ENCODE measurements at regions not wholly inside any gene's neighbourhood (a gene's known extent, or its start where the extent isn't known, plus 50 kb on each side); places are given as distances from the start of the nearest gene placed in this dataset.

DNA sequence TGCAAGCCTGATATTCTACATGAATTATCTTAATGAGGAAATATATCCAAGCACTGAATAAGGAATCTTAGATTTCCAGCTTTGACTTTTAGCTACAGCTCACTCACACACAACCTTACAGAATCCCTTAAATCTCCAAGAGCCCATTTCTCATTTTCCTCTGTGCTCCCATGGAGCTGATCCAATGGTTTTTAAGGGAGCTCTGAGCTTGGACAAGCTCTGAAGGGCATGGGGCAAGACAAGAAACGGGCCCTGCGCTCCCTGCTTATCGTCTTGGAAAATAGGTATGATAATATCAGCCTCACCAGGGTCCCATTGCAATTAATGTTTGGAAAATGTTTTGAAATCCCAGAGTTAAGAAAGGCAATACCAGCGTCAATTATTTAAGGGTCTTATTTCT is 1021.7 kb downstream of the NR2F1-AS1 start:
- no peak for DNase-seq (ENCODE audit: low read depth, low spot score)
- ChIA-PET CTCF (no interaction called here), POLR2A (no interaction called here)
- H3K4me3 ChIP-seq (ENCODE audit: low read depth, low read length): no peak overlapping the region
- TF ChIP-seq, protein P1, sequence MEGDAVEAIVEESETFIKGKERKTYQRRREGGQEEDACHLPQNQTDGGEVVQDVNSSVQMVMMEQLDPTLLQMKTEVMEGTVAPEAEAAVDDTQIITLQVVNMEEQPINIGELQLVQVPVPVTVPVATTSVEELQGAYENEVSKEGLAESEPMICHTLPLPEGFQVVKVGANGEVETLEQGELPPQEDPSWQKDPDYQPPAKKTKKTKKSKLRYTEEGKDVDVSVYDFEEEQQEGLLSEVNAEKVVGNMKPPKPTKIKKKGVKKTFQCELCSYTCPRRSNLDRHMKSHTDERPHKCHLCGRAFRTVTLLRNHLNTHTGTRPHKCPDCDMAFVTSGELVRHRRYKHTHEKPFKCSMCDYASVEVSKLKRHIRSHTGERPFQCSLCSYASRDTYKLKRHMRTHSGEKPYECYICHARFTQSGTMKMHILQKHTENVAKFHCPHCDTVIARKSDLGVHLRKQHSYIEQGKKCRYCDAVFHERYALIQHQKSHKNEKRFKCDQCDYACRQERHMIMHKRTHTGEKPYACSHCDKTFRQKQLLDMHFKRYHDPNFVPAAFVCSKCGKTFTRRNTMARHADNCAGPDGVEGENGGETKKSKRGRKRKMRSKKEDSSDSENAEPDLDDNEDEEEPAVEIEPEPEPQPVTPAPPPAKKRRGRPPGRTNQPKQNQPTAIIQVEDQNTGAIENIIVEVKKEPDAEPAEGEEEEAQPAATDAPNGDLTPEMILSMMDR (IDR thresholded peaks at IDR 0.05; ENCODE audit: insufficient read depth, low read length, missing control alignments): no peak

DNA sequence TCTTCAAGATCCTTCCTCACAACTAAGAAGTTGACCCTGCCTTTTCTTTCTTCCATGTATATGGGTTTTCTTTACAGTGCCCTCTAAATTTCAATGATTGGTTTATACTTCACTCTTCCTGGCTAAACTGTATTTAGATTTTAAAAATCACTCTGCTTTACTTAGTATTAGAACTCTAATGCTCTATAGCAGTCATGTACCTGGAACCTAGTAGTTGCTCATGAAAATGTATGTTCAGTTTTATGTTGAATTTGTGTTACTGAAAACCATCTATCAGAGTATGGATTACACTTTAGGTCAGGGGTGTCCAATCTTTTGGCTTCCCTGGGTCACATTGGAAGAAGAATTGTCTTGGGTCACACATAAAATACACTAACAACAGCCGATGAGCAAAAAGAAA is 1024.3 kb downstream of the NR2F1-AS1 start:
- TF ChIP-seq, protein P1 (IDR thresholded peaks at IDR 0.05; ENCODE audit: insufficient read depth, low read length, missing control alignments): no peak
- H3K4me3 ChIP-seq (ENCODE audit: low read depth, low read length): no peak overlapping the region
- CTCF ChIA-PET: no interaction called here
- DNase-seq (ENCODE audit: low read depth, low spot score): no peak
- POLR2A ChIA-PET: no interaction called here

DNA sequence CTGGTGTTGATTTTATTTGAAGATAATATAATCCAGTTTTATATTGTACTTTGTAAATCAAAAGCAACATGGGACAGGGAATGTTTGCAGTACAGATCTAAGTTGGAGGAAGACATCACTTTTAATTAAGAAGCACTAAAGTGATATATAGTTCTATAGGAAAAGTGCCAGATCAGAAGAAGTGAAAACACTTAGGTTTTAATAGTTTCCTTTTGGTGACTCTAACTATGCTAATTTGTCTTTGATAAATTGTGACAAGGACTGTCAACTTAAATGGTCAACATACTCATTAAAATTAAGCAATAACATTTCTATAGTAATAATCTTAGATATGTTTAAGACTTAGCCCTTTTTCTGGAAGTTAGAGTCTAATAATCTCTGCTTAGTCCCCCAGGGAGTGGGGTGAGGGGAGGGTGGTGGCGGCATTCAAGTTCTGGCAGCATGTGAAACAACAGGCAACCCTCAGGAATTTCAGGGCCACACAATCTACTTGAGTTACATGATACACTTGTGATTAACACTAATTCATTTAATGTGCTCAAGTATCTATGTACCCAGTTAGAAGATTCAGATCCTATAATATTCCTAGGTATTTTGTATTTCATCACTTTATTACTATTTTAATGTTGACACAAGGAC is 1026.5 kb downstream of the NR2F1-AS1 start:
- CTCF ChIA-PET: no interaction called here
- POLR2A ChIA-PET: no interaction called here
- H3K4me3 ChIP-seq (ENCODE audit: low read depth, low read length): no peak overlapping the region

DNA sequence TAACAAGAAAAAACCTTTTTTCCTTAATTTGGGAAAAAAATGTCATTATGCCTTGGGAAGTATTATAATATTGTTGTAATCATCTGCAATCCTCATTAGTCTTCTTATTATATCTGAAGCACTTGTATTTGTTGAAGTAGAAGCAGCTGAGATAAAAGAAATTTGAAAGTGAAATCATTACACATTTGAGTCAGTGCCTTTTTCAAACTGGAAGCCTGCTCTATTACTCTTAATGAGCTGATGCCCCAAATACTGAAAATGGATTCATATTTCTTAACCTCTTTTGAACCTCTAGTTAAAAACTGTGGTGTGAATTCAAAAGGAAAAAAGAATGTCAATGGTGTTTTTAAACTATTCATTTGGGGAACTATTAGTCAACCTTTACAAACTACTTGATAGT is 1027.7 kb downstream of the NR2F1-AS1 start:
- ChIA-PET POLR2A (interaction anchor here (0.8 kb wide), 1 partner anchor 9 kb away, joined by 3 read pairs; no protein-coding TSS in a partner anchor), CTCF (no interaction called here)
- TF ChIP-seq, protein P1 (IDR thresholded peaks at IDR 0.05; ENCODE audit: insufficient read depth, low read length, missing control alignments): no peak
- no peak overlapping the region for H3K4me3 ChIP-seq (ENCODE audit: low read depth, low read length)
- no peak for DNase-seq (ENCODE audit: low read depth, low spot score)

More for the DNA sequence above, 1026.5 kb downstream of the NR2F1-AS1 start:
- TF ChIP-seq, protein P1 (IDR thresholded peaks at IDR 0.05; ENCODE audit: insufficient read depth, low read length, missing control alignments): no peak
- DNase-seq (ENCODE audit: low read depth, low spot score): no peak

DNA sequence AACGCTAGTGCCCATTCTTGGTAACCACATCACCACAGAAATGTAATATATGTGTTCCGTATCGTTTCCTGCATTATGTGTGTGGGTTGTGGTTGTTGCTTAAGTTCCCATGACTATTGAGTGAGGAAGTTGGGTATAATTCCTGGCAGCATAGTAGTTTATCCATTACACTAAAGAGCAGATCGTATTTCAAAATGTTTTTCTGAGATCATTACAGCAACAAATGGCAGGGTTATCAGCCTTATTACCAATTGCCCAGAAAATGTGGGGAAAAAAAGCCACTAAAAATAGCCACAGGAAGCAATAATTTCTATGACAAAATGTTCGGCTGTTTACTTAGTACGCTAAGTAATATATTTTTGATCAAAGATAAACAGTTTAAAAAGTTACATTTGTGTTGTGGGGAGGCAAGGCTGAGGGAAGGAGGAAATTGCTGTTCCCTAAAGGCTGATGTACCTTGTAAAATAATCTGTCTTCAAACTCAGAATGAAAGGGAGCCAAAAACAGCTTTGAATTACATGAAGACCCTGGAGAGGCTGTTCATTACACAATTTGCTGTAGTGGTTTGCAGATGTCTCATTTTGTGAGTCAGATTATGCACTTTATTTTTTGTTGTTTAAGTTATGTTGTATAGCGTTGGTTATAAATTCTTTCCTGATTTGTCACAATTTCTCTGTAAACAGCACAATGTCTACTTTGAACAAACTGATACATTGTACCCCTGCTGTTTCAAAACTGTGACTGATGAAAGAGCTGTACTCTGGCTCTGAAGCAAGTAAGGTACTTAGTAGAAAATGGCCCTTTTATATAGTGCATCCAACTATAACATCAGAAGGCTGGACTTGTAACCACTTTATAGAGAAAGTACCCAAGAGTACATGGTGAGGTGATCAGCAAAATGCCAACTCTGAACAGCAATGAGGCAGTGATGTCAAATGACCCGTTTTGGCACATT is 1028.5 kb downstream of the NR2F1-AS1 start:
- DNase-seq (ENCODE audit: low read depth, low spot score): peak; percentile 99
- no peak overlapping the region for H3K4me3 ChIP-seq (ENCODE audit: low read depth, low read length)
- TF ChIP-seq, protein P1 (IDR thresholded peaks at IDR 0.05; ENCODE audit: insufficient read depth, low read length, missing control alignments): no peak
- CTCF ChIA-PET: no interaction called here
- POLR2A ChIA-PET: interaction anchor here (0.8 kb wide), 1 partner anchor 8 kb away, joined by 3 read pairs; no protein-coding TSS in a partner anchor

DNA sequence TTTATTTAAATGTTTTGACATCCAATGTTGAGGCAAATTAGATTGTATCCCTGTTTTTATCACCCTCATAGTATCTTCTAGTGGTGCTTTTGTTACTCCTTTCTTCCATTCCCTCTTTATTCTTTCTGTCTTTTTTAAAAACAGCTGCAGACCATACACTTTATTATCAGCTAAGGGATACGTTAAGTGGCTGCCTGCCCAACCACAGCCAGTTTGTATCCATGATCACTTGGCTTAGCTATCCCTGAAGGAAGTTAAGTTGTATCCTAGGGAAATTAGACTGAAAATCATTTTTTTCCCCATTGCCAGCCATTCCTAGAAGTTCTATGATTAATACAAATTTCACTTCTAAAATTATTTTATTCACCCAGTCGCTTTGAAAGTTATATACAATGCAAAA is 1032.7 kb downstream of the NR2F1-AS1 start:
- no peak overlapping the region for H3K4me3 ChIP-seq (ENCODE audit: low read depth, low read length)
- TF ChIP-seq, protein P1 (IDR thresholded peaks at IDR 0.05; ENCODE audit: insufficient read depth, low read length, missing control alignments): no peak
- no peak for DNase-seq (ENCODE audit: low read depth, low spot score)
- CTCF ChIA-PET: no interaction called here
- POLR2A ChIA-PET: no interaction called here

Measured in AG04449 (cell line).